ENCODE measurements at regions not wholly inside any gene's neighbourhood (a gene's known extent, or its start where the extent isn't known, plus 50 kb on each side); places are given as distances from the start of the nearest gene placed in this dataset.
A peak's percentile ranks its signal among the peaks of the same experiment; 100 is the strongest.

GRCh38 chr5:26807231-26808199, 230.9 kb downstream of the CDH9 start:
- no peak overlapping the region for H3K9ac ChIP-seq (ENCODE audit: extremely low read depth, low read length, poor library complexity, severe bottlenecking)
- no peaks in the 10 kb centered on the region for H3K27me3 ChIP-seq (ENCODE audit: control insufficient read depth, insufficient read depth, low read length, poor library complexity, severe bottlenecking)
- no peaks in the 10 kb centered on the region for H3K4me1 ChIP-seq (ENCODE audit: control insufficient read depth, insufficient read depth, low read length)
- Mint-ChIP-seq H3K36me3 (ENCODE audit: low read depth) (no peaks in the 10 kb centered on the region), H3K27ac (no peak overlapping the region), H3K27me3 (ENCODE audit: insufficient read depth) (no peaks in the 10 kb centered on the region), H3K4me1 (peaks cover 2% of the 10 kb centered on the region), H3K4me3 (no peak overlapping the region), H3K9me3 (peaks cover 13% of the 10 kb centered on the region)
- DNase-seq = peak; percentile 60
- no peak overlapping the region for H3K27ac ChIP-seq (ENCODE audit: low read depth, low read length)
- H3K36me3 ChIP-seq (ENCODE audit: control insufficient read depth, insufficient read depth, low read length) = no peaks in the 10 kb centered on the region
- no peak overlapping the region for H3K4me3 ChIP-seq (ENCODE audit: low read length)
- WGBS, 2 experiments (ENCODE audit: insufficient coverage in 1 of 2, insufficient read length in 1 of 2) = 90 to 94% methylated on average over 5 to 16 of the region's 16 CpGs
- TF ChIP-seq CTCF (conservative IDR thresholded peaks at IDR 0.05) = peak; percentile 56
- peaks cover 27% of the 10 kb centered on the region for H3K9me3 ChIP-seq (ENCODE audit: control insufficient read depth, low read length)

DNA sequence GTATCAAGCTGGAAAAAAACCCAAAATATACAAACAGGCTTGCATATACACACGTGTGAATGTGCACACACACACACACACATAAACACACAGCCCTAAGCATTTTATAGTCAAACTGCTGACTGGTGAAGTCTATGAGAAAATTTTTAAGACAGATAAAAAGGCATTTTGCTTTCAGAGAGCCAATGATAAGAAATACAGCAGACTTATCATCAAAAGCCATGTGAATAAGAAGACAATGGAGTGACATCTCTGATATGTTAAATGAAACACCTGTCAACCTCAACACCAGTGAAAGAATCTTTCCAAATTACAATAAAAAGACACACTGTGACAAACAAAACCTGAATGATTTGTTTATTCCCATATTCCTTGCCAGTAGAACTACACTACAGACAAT, 233.3 kb downstream of the CDH9 start:
- no peak for DNase-seq

GRCh38 chr5:26802944-26803343, 235.4 kb downstream of the CDH9 start:
- Mint-ChIP-seq H3K9me3 (peaks cover 13% of the 10 kb centered on the region), H3K4me1 (peaks cover 2% of the 10 kb centered on the region)
- WGBS, 2 experiments (ENCODE audit: insufficient coverage in 1 of 2, insufficient read length in 1 of 2) = 77 to 100% methylated on average over 2 of the region's 4 CpGs

More for the DNA sequence above, 233.3 kb downstream of the CDH9 start:
- no peaks in the 10 kb centered on the region for H3K36me3 ChIP-seq (ENCODE audit: control insufficient read depth, insufficient read depth, low read length)
- Mint-ChIP-seq H3K4me1 (peaks cover 2% of the 10 kb centered on the region), H3K36me3 (ENCODE audit: low read depth) (no peaks in the 10 kb centered on the region), H3K9me3 (peaks cover 13% of the 10 kb centered on the region), H3K27ac (no peak overlapping the region), H3K27me3 (ENCODE audit: insufficient read depth) (no peaks in the 10 kb centered on the region), H3K4me3 (no peak overlapping the region)
- peaks cover 27% of the 10 kb centered on the region for H3K9me3 ChIP-seq (ENCODE audit: control insufficient read depth, low read length)
- H3K4me3 ChIP-seq (ENCODE audit: low read length) = peak overlapping the region; percentile 58
- H3K27me3 ChIP-seq (ENCODE audit: control insufficient read depth, insufficient read depth, low read length, poor library complexity, severe bottlenecking) = no peaks in the 10 kb centered on the region
- no peak overlapping the region for H3K9ac ChIP-seq (ENCODE audit: extremely low read depth, low read length, poor library complexity, severe bottlenecking)
- H3K4me1 ChIP-seq (ENCODE audit: control insufficient read depth, insufficient read depth, low read length) = no peaks in the 10 kb centered on the region
- no peak overlapping the region for H3K27ac ChIP-seq (ENCODE audit: low read depth, low read length)
- WGBS, 2 experiments (ENCODE audit: insufficient coverage in 1 of 2, insufficient read length in 1 of 2) = 25% methylated on average over 1 of the region's 1 CpG; no CpG with 5 or more reads in 1 of the 2 experiments
- no peak for TF ChIP-seq CTCF (conservative IDR thresholded peaks at IDR 0.05)

More at GRCh38 chr5:26802944-26803343, 235.4 kb downstream of the CDH9 start:
- Histone ChIP-seq H3K4me1 (ENCODE audit: control insufficient read depth, insufficient read depth, low read length) (no peaks in the 10 kb centered on the region), H3K4me3 (ENCODE audit: low read length) (peak overlapping the region; percentile 47), H3K9me3 (ENCODE audit: control insufficient read depth, low read length) (peaks cover 27% of the 10 kb centered on the region), H3K36me3 (ENCODE audit: control insufficient read depth, insufficient read depth, low read length) (no peaks in the 10 kb centered on the region), H3K27ac (ENCODE audit: low read depth, low read length) (no peak overlapping the region), H3K9ac (ENCODE audit: extremely low read depth, low read length, poor library complexity, severe bottlenecking) (no peak overlapping the region), H3K27me3 (ENCODE audit: control insufficient read depth, insufficient read depth, low read length, poor library complexity, severe bottlenecking) (no peaks in the 10 kb centered on the region)
- Mint-ChIP-seq H3K27me3 (ENCODE audit: insufficient read depth) (no peaks in the 10 kb centered on the region), H3K27ac (no peak overlapping the region), H3K36me3 (ENCODE audit: low read depth) (no peaks in the 10 kb centered on the region), H3K4me3 (no peak overlapping the region)
- TF ChIP-seq CTCF (conservative IDR thresholded peaks at IDR 0.05) = no peak
- DNase-seq = no peak

Data from endodermal cell (in vitro differentiated cells).